ENCODE measurements at regions not wholly inside any gene's neighbourhood (a gene's known extent, or its start where the extent isn't known, plus 50 kb on each side); places are given as distances from the start of the nearest gene placed in this dataset.

GRCh38 chr18:44013871-44014270, 666.8 kb upstream of the SETBP1 start:
- TF ChIP-seq CTCF (IDR thresholded peaks at IDR 0.05) (no peak), EZH2 (IDR thresholded peaks at IDR 0.05) (no peak), EZH2phosphoT487 (IDR thresholded peaks at IDR 0.05) (no peak)

Measured in neural progenitor cell (in vitro differentiated cells).